DMS114 treated with DMSO at 0.1 percent for 48 hours (cell line): ENCODE measurements at regions not wholly inside any gene's neighbourhood (a gene's known extent, or its start where the extent isn't known, plus 50 kb on each side); places are given as distances from the start of the nearest gene placed in this dataset.
"Not testable (repeated sequence)": the region's sequence is repeated elsewhere in the genome, so short reads cannot be mapped to it uniquely, and the experiment has no call there.

Source experiments
- DNase-seq: peaks from one replicate; lab custom pipeline; 2025; ENCODE audit not compliant: unreplicated experiment; lab: John Stamatoyannopoulos, UW

- DNase-seq, result no peak
These were observed 76.0 kb upstream of the RGPD5 start for GRCh38 chr2:109718139-109718538.

GRCh38 chr2:109719871-109720270 is 74.2 kb upstream of the RGPD5 start:
- no peak for DNase-seq

- DNase-seq, result no peak
These were observed 73.6 kb upstream of the RGPD5 start for GRCh38 chr2:109720380-109721106.

GRCh38 chr2:109721135-109721534 is 73.0 kb upstream of the RGPD5 start:
- DNase-seq, result no peak

- no peak for DNase-seq
These were observed 72.5 kb upstream of the RGPD5 start for GRCh38 chr2:109721626-109722025.

GRCh38 chr2:109722026-109722425 is 72.1 kb upstream of the RGPD5 start:
- no peak for DNase-seq

- DNase-seq, result not testable (repeated sequence)
These were observed 71.5 kb upstream of the RGPD5 start for GRCh38 chr2:109722640-109723039.

GRCh38 chr2:109723153-109723552 is 71.0 kb upstream of the RGPD5 start:
- DNase-seq, result not testable (repeated sequence)

- DNase-seq, result no peak
These were observed 69.3 kb upstream of the RGPD5 start for GRCh38 chr2:109724533-109725460.

GRCh38 chr2:109726379-109727270 is 67.5 kb upstream of the RGPD5 start:
- no peak for DNase-seq

GRCh38 chr2:109727929-109728447 is 66.1 kb upstream of the RGPD5 start:
- no peak for DNase-seq

GRCh38 chr2:109733746-109734145 is 60.4 kb upstream of the RGPD5 start:
- DNase-seq, result not testable (repeated sequence)

- DNase-seq, result peak; percentile 32
These were observed 57.8 kb upstream of the RGPD5 start for GRCh38 chr2:109736177-109736827.
